ENCODE measurements at regions not wholly inside any gene's neighbourhood (a gene's known extent, or its start where the extent isn't known, plus 50 kb on each side); places are given as distances from the start of the nearest gene placed in this dataset.

- no peak for DNase-seq
These were observed 1920.3 kb upstream of the WWC1 start for GRCh38 chr5:166370928-166371690.

DNA sequence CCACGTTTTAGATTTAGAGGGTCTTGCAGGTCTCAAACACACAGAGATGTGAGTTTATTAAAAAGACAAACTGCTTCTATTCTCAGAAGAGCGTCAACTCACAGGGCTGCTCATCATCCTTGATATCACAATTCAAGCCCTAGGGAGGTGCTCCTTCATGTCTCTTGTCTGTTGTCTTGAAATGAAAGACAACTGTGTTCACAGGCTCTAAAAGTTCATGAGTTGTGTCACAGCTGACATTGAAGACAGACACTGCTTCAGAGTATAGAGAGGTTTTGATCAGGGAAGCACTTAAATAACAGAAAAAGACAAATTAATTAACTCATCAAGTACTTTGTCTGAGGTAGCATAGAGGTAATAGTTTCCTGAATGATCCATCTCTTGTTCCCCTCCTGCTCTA, 1917.6 kb upstream of the WWC1 start:
- DNase-seq, result no peak

DNA sequence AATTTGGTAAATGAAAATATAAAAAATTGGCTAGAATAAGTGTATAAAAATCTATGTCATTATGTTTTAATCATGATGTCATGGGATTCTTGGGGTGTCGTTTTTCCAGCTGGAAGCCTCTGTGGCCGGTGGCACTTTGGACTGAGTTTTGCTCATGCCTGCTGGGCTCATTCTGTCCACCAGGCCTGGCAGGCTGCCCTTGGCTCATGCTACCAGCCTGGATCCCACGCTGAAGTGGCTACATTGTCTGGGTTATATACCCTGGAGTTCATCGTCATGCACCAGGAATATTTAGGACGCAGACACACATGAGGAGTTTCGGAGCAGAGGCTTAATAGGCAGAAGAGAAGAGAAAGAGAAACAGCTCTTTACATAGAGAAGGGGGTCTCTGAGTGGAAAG, 1913.7 kb upstream of the WWC1 start:
- no peak for DNase-seq

GRCh38 chr5:166379517-166379916, 1911.9 kb upstream of the WWC1 start:
- DNase-seq, result no peak

DNA sequence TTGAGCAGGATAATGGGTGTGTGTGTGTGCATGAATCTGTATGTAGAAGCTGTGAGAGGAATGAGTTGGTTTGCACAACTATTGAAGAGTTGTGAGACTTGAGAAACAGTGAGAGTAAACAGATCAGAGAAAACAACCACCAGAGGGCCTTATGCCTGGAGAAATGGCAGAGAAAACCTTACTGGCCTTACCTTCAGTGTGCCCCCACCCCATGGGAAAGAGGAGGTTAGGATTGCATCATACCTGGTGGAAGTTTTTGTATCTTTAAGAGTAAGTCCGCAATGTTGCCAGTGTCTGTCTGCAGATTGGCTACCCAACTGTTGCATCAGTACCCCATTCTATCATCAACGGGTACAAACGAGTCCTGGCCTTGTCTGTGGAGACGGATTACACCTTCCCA, 1909.4 kb upstream of the WWC1 start:
- no peak for DNase-seq

GRCh38 chr5:166398131-166398530, 1893.3 kb upstream of the WWC1 start:
- DNase-seq, result no peak

GRCh38 chr5:166399781-166400180, 1891.7 kb upstream of the WWC1 start:
- DNase-seq, result no peak

DNA sequence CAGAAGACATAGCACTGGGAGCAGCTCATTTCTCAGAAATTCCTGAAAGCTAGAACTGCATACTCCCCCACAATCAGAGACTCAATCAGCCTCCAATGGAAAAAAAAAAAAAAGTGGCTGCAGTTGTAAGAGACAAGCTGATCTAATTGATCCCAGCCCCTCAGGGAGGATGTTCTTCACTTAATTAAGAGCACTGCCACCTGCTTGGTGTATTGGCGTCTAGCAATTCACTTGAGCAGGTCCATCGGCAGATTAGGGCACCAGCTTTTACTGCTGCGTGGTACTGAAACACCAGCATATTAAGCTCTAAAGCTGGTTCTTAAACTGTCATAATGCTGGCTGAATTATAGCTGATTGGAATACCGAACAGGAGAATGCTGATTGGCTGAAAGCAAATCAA, 1890.1 kb upstream of the WWC1 start:
- DNase-seq, result no peak

GRCh38 chr5:166412191-166412590, 1879.3 kb upstream of the WWC1 start:
- no peak for DNase-seq

DNA sequence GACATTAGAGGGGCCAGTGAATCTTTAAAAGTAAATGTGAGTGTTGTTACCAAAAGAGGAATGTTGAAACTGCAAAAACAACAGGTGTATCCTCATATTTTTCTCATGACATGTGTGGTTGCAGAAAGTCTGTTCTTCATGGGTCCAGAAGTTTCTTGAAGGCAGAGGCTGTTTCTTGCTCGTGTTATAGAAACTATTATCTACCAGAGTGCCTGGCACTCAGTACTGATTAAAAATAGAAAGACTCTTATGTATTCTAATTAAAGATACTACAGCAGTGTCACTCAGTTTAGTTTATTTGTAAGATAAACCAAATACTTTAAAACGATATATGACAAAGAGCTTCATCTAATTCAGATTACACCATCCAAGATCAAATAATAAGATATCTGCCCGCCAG, 1864.2 kb upstream of the WWC1 start:
- DNase-seq, result no peak

- DNase-seq, result no peak
These were observed 1863.1 kb upstream of the WWC1 start for GRCh38 chr5:166428264-166428803.

GRCh38 chr5:166430491-166431319, 1860.7 kb upstream of the WWC1 start:
- no peak for DNase-seq

GRCh38 chr5:166431456-166431855, 1860.0 kb upstream of the WWC1 start:
- no peak for DNase-seq

DNA sequence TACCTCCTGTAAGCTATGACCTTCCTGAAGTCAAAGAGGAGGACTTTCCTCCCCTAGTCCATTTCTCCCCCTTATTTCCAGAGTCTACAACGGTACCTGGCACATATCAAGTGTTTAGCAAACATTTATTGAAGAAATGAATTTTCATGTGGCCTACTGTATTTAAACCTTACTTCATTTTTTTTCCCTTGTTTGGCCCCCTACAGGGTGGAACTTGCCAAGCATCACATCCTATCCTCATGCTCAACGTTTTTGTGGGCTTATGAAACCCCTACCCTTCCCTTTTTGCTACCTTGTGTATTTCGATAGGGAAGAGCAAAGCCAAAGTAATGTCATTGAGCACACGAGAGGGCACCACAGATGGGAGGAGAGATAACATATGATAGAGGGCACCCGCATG, 1857.8 kb upstream of the WWC1 start:
- DNase-seq, result no peak

DNA sequence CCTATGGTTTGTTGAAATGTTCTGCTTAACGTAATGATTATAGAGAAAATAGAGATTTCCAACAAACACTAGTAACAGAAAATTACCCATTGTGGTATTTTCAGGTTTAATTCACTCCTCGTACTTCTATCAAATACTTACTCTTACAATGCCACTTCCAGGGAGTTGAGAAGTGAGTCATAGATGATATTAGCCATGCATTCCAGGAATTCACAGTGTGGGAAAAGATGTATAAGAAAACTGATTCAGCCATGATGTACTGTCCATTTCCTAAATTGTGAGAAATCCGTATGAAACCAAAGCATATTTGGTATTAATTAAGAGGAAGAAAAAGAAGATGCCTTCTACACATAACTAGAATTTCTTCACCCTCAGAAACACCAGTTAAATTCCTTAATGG, 1854.6 kb upstream of the WWC1 start:
- DNase-seq, result no peak

DNA sequence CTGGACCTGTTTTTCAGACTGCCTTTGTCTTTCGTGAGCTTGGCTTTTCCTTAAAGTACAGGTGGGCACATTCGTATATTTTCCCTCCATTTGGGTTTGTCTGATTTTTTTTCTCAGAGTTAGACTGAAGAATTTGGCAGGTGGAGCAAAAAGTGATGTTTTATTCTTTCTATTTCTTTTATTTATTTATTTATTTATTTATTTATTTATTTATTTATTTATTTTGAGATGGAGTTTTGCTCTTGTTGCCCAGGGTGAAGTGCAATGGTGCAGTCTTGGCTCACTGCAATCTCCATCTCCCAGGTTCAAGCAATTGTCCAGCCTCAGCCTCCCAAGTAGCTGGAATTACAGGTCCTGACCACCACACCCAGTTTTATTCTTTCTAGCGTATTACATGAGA, 1805.1 kb upstream of the WWC1 start:
- DNase-seq, result no peak

GRCh38 chr5:166488560-166488959, 1802.9 kb upstream of the WWC1 start:
- no peak for DNase-seq

GRCh38 chr5:166493040-166493439, 1798.4 kb upstream of the WWC1 start:
- no peak for DNase-seq

GRCh38 chr5:166493612-166494011, 1797.8 kb upstream of the WWC1 start:
- DNase-seq, result no peak

GRCh38 chr5:166497496-166498104, 1793.8 kb upstream of the WWC1 start:
- DNase-seq, result no peak

- DNase-seq, result no peak
These were observed 1791.8 kb upstream of the WWC1 start for GRCh38 chr5:166499447-166500240.

- no peak for DNase-seq
These were observed 1787.9 kb upstream of the WWC1 start for GRCh38 chr5:166503506-166503905.

- DNase-seq, result no peak
These were observed 1786.4 kb upstream of the WWC1 start for GRCh38 chr5:166505067-166505466.
